ENCODE measurements at regions not wholly inside any gene's neighbourhood (a gene's known extent, or its start where the extent isn't known, plus 50 kb on each side); places are given as distances from the start of the nearest gene placed in this dataset.

GRCh38 chr10:78849731-78850130 lies 219.0 kb upstream of the ZMIZ1 start:
- POLR2A ChIA-PET = no interaction called here
- CTCF ChIA-PET = interaction anchor here (1.3 kb wide), 1 partner anchor 10 kb away, joined by 4 read pairs; no protein-coding TSS in a partner anchor
- H3K4me3 Mint-ChIP-seq = no peak overlapping the region
- peaks cover 2 to 3% of the 10 kb centered on the region in 2 donors for H3K27me3 Mint-ChIP-seq
- no peaks in the 10 kb centered on the region for H3K36me3 Mint-ChIP-seq
- Histone ChIP-seq H3K9me3 (ENCODE audit: low read length) (no peaks in the 10 kb centered on the region), H3K4me3 (ENCODE audit: low read length) (no peak overlapping the region), H3K36me3 (ENCODE audit: insufficient read depth, low read length) (no peaks in the 10 kb centered on the region), H3K27ac (ENCODE audit: low read depth, low read length) (no peak overlapping the region), H3K27me3 (ENCODE audit: insufficient read depth, low read length, poor library complexity, severe bottlenecking) (no peaks in the 10 kb centered on the region), H3K4me1 (ENCODE audit: insufficient read depth, low read length) (no peaks in the 10 kb centered on the region)
- no peak for DNase-seq
- H3K27ac Mint-ChIP-seq = peak overlapping the region in 1 of 8 donors; percentile 81
- no peaks in the 10 kb centered on the region for H3K9me3 Mint-ChIP-seq
- H3K4me1 Mint-ChIP-seq = no peaks in the 10 kb centered on the region

GRCh38 chr10:78850644-78851435 lies 217.9 kb upstream of the ZMIZ1 start:
- H3K27ac Mint-ChIP-seq = no peak overlapping the region
- H3K4me3 Mint-ChIP-seq = no peak overlapping the region
- H3K4me1 ChIP-seq (ENCODE audit: insufficient read depth, low read length) = no peaks in the 10 kb centered on the region
- no peaks in the 10 kb centered on the region for H3K9me3 ChIP-seq (ENCODE audit: low read length)
- DNase-seq = no peak
- no peaks in the 10 kb centered on the region for H3K27me3 ChIP-seq (ENCODE audit: insufficient read depth, low read length, poor library complexity, severe bottlenecking)
- no peaks in the 10 kb centered on the region for H3K9me3 Mint-ChIP-seq
- H3K4me3 ChIP-seq (ENCODE audit: low read length) = no peak overlapping the region
- no peaks in the 10 kb centered on the region for H3K4me1 Mint-ChIP-seq
- H3K27ac ChIP-seq (ENCODE audit: low read depth, low read length) = no peak overlapping the region
- POLR2A ChIA-PET = no interaction called here
- peaks cover 3 to 4% of the 10 kb centered on the region in 2 donors for H3K27me3 Mint-ChIP-seq
- CTCF ChIA-PET = interaction anchor here (1.3 kb wide), 1 partner anchor 11 kb away, joined by 4 read pairs; no protein-coding TSS in a partner anchor
- H3K36me3 ChIP-seq (ENCODE audit: insufficient read depth, low read length) = no peaks in the 10 kb centered on the region
- no peaks in the 10 kb centered on the region for H3K36me3 Mint-ChIP-seq

GRCh38 chr10:78851647-78852046 lies 217.1 kb upstream of the ZMIZ1 start:
- no peaks in the 10 kb centered on the region for H3K4me1 ChIP-seq (ENCODE audit: insufficient read depth, low read length)
- H3K4me3 ChIP-seq (ENCODE audit: low read length) = no peak overlapping the region
- Mint-ChIP-seq H3K36me3 (no peaks in the 10 kb centered on the region), H3K4me3 (no peak overlapping the region), H3K27ac (no peak overlapping the region), H3K27me3 (peaks cover 3 to 4% of the 10 kb centered on the region in 2 donors), H3K4me1 (no peaks in the 10 kb centered on the region), H3K9me3 (no peaks in the 10 kb centered on the region)
- no peak overlapping the region for H3K27ac ChIP-seq (ENCODE audit: low read depth, low read length)
- H3K9me3 ChIP-seq (ENCODE audit: low read length) = no peaks in the 10 kb centered on the region
- no peak for DNase-seq
- no peaks in the 10 kb centered on the region for H3K36me3 ChIP-seq (ENCODE audit: insufficient read depth, low read length)
- CTCF ChIA-PET = no interaction called here
- POLR2A ChIA-PET = no interaction called here
- no peaks in the 10 kb centered on the region for H3K27me3 ChIP-seq (ENCODE audit: insufficient read depth, low read length, poor library complexity, severe bottlenecking)

- H3K27me3 ChIP-seq (ENCODE audit: insufficient read depth, low read length, poor library complexity, severe bottlenecking) = no peaks in the 10 kb centered on the region
- no peaks in the 10 kb centered on the region for H3K4me1 ChIP-seq (ENCODE audit: insufficient read depth, low read length)
- ChIA-PET POLR2A (interaction anchor here (0.6 kb wide), 1 partner anchor 375 kb away, joined by 4 read pairs; no protein-coding TSS in a partner anchor), CTCF (no interaction called here)
- DNase-seq = peak in 2 of 5 donors; percentile 4 to 7
- Mint-ChIP-seq H3K36me3 (no peaks in the 10 kb centered on the region), H3K4me3 (no peak overlapping the region), H3K27ac (no peak overlapping the region), H3K9me3 (no peaks in the 10 kb centered on the region), H3K27me3 (peaks cover 3 to 4% of the 10 kb centered on the region in 2 donors), H3K4me1 (no peaks in the 10 kb centered on the region)
- H3K9me3 ChIP-seq (ENCODE audit: low read length) = no peaks in the 10 kb centered on the region
- H3K27ac ChIP-seq (ENCODE audit: low read depth, low read length) = no peak overlapping the region
- no peak overlapping the region for H3K4me3 ChIP-seq (ENCODE audit: low read length)
- no peaks in the 10 kb centered on the region for H3K36me3 ChIP-seq (ENCODE audit: insufficient read depth, low read length)
Observed at GRCh38 chr10:78852466-78853240, 216.1 kb upstream of the ZMIZ1 start.

GRCh38 chr10:78853864-78854263 lies 214.9 kb upstream of the ZMIZ1 start:
- Histone ChIP-seq H3K4me3 (ENCODE audit: low read length) (no peak overlapping the region), H3K27me3 (ENCODE audit: insufficient read depth, low read length, poor library complexity, severe bottlenecking) (no peaks in the 10 kb centered on the region), H3K9me3 (ENCODE audit: low read length) (no peaks in the 10 kb centered on the region), H3K27ac (ENCODE audit: low read depth, low read length) (no peak overlapping the region), H3K36me3 (ENCODE audit: insufficient read depth, low read length) (no peaks in the 10 kb centered on the region), H3K4me1 (ENCODE audit: insufficient read depth, low read length) (no peaks in the 10 kb centered on the region)
- H3K4me3 Mint-ChIP-seq = no peak overlapping the region
- H3K27me3 Mint-ChIP-seq = peaks cover 5 to 9% of the 10 kb centered on the region in 2 donors
- POLR2A ChIA-PET = no interaction called here
- no peaks in the 10 kb centered on the region for H3K9me3 Mint-ChIP-seq
- H3K36me3 Mint-ChIP-seq = no peaks in the 10 kb centered on the region
- no peak for DNase-seq
- CTCF ChIA-PET = no interaction called here
- no peaks in the 10 kb centered on the region for H3K4me1 Mint-ChIP-seq
- H3K27ac Mint-ChIP-seq = no peak overlapping the region

- no peak overlapping the region for H3K4me3 ChIP-seq (ENCODE audit: low read length)
- no peaks in the 10 kb centered on the region for H3K4me1 ChIP-seq (ENCODE audit: insufficient read depth, low read length)
- Mint-ChIP-seq H3K27ac (no peak overlapping the region), H3K9me3 (no peaks in the 10 kb centered on the region), H3K4me1 (no peaks in the 10 kb centered on the region), H3K4me3 (no peak overlapping the region), H3K36me3 (no peaks in the 10 kb centered on the region), H3K27me3 (peaks cover 16 to 24% of the 10 kb centered on the region in 2 donors)
- CTCF ChIA-PET = no interaction called here
- DNase-seq = no peak
- H3K36me3 ChIP-seq (ENCODE audit: insufficient read depth, low read length) = no peaks in the 10 kb centered on the region
- POLR2A ChIA-PET = no interaction called here
- H3K27ac ChIP-seq (ENCODE audit: low read depth, low read length) = no peak overlapping the region
- H3K9me3 ChIP-seq (ENCODE audit: low read length) = no peaks in the 10 kb centered on the region
- no peaks in the 10 kb centered on the region for H3K27me3 ChIP-seq (ENCODE audit: insufficient read depth, low read length, poor library complexity, severe bottlenecking)
Observed at GRCh38 chr10:78856421-78856820, 212.3 kb upstream of the ZMIZ1 start.

GRCh38 chr10:78857193-78857592 lies 211.6 kb upstream of the ZMIZ1 start:
- DNase-seq = no peak
- Mint-ChIP-seq H3K9me3 (no peaks in the 10 kb centered on the region), H3K4me1 (no peaks in the 10 kb centered on the region), H3K27ac (no peak overlapping the region), H3K4me3 (no peak overlapping the region), H3K36me3 (no peaks in the 10 kb centered on the region), H3K27me3 (peaks cover 17 to 28% of the 10 kb centered on the region in 2 donors)
- Histone ChIP-seq H3K9me3 (ENCODE audit: low read length) (no peaks in the 10 kb centered on the region), H3K36me3 (ENCODE audit: insufficient read depth, low read length) (no peaks in the 10 kb centered on the region), H3K4me3 (ENCODE audit: low read length) (no peak overlapping the region), H3K4me1 (ENCODE audit: insufficient read depth, low read length) (no peaks in the 10 kb centered on the region), H3K27ac (ENCODE audit: low read depth, low read length) (no peak overlapping the region), H3K27me3 (ENCODE audit: insufficient read depth, low read length, poor library complexity, severe bottlenecking) (no peaks in the 10 kb centered on the region)
- POLR2A ChIA-PET = no interaction called here
- CTCF ChIA-PET = no interaction called here

- H3K4me3 Mint-ChIP-seq = no peak overlapping the region
- no peaks in the 10 kb centered on the region for H3K4me1 Mint-ChIP-seq
- no peak overlapping the region for H3K27ac Mint-ChIP-seq
- Histone ChIP-seq H3K36me3 (ENCODE audit: insufficient read depth, low read length) (no peaks in the 10 kb centered on the region), H3K9me3 (ENCODE audit: low read length) (no peaks in the 10 kb centered on the region), H3K4me3 (ENCODE audit: low read length) (no peak overlapping the region), H3K4me1 (ENCODE audit: insufficient read depth, low read length) (no peaks in the 10 kb centered on the region), H3K27ac (ENCODE audit: low read depth, low read length) (no peak overlapping the region), H3K27me3 (ENCODE audit: insufficient read depth, low read length, poor library complexity, severe bottlenecking) (no peaks in the 10 kb centered on the region)
- H3K9me3 Mint-ChIP-seq = no peaks in the 10 kb centered on the region
- POLR2A ChIA-PET = no interaction called here
- H3K36me3 Mint-ChIP-seq = no peaks in the 10 kb centered on the region
- no peak for DNase-seq
- peaks cover 22 to 34% of the 10 kb centered on the region in 2 donors for H3K27me3 Mint-ChIP-seq
- CTCF ChIA-PET = no interaction called here
Observed at GRCh38 chr10:78859266-78859665, 209.5 kb upstream of the ZMIZ1 start.

Measured in CD8-positive, alpha-beta memory T cell (primary cell).